PC-3 (cell line): ENCODE measurements at regions not wholly inside any gene's neighbourhood (a gene's known extent, or its start where the extent isn't known, plus 50 kb on each side); places are given as distances from the start of the nearest gene placed in this dataset.

Experiments used
- CTCF ChIP-seq: fragments of 300-600 bp; sonication (generic); conservative IDR thresholded peaks from 2 replicates; pipeline ENCODE4 v1.5.1; 2017; ENCODE audit warnings: antibody characterized with exemption, low read depth, mild to moderate bottlenecking, low read length
- EZH2 ChIP-seq: fragments of 300-600 bp; sonication (generic); IDR thresholded peaks from one replicate; pipeline ENCODE4 v1.6.1; 2017; ENCODE audit warnings: antibody characterized with exemption, mild to moderate bottlenecking, low read length; ENCODE audit not compliant: unreplicated experiment
- EZH2phosphoT487 ChIP-seq: fragments of 300-600 bp; sonication (generic); IDR thresholded peaks from 2 replicates; pipeline ENCODE4 v1.6.1; 2018; ENCODE audit warnings: mild to moderate bottlenecking, antibody characterized with exemption, low read length, borderline replicate concordance

GRCh38 chr3:32620611-32621310 lies 50.1 kb upstream of the DYNC1LI1 start:
- TF ChIP-seq CTCF (no peak), EZH2 (no peak), EZH2phosphoT487 (no peak)
